ENCODE measurements at regions not wholly inside any gene's neighbourhood (a gene's known extent, or its start where the extent isn't known, plus 50 kb on each side); places are given as distances from the start of the nearest gene placed in this dataset.

- TF ChIP-seq, protein P1, sequence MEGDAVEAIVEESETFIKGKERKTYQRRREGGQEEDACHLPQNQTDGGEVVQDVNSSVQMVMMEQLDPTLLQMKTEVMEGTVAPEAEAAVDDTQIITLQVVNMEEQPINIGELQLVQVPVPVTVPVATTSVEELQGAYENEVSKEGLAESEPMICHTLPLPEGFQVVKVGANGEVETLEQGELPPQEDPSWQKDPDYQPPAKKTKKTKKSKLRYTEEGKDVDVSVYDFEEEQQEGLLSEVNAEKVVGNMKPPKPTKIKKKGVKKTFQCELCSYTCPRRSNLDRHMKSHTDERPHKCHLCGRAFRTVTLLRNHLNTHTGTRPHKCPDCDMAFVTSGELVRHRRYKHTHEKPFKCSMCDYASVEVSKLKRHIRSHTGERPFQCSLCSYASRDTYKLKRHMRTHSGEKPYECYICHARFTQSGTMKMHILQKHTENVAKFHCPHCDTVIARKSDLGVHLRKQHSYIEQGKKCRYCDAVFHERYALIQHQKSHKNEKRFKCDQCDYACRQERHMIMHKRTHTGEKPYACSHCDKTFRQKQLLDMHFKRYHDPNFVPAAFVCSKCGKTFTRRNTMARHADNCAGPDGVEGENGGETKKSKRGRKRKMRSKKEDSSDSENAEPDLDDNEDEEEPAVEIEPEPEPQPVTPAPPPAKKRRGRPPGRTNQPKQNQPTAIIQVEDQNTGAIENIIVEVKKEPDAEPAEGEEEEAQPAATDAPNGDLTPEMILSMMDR (IDR thresholded peaks at IDR 0.05): no peak
- TF ChIP-seq ZFX (IDR thresholded peaks at IDR 0.05; ENCODE audit: borderline replicate concordance): no peak
Measured at GRCh38 chr1:55320891-55321290, 105.7 kb upstream of the USP24 start.

All from 22Rv1 (cell line).